PC-3 (cell line): ENCODE measurements at regions not wholly inside any gene's neighbourhood (a gene's known extent, or its start where the extent isn't known, plus 50 kb on each side); places are given as distances from the start of the nearest gene placed in this dataset.

Source experiments
- EZH2 ChIP-seq: fragments of 300-600 bp; sonication (generic); IDR thresholded peaks from one replicate; pipeline ENCODE4 v1.6.1; 2017; ENCODE audit warnings: antibody characterized with exemption, mild to moderate bottlenecking, low read length; ENCODE audit not compliant: unreplicated experiment
- EZH2phosphoT487 ChIP-seq: fragments of 300-600 bp; sonication (generic); IDR thresholded peaks from 2 replicates; pipeline ENCODE4 v1.6.1; 2018; ENCODE audit warnings: mild to moderate bottlenecking, antibody characterized with exemption, low read length, borderline replicate concordance
- TF ChIP-seq, protein P1 (sequence below): fragments of 300-600 bp; sonication (generic); conservative IDR thresholded peaks from 2 replicates; pipeline ENCODE4 v1.5.1; 2017; ENCODE audit warnings: antibody characterized with exemption, low read depth, mild to moderate bottlenecking, low read length

DNA sequence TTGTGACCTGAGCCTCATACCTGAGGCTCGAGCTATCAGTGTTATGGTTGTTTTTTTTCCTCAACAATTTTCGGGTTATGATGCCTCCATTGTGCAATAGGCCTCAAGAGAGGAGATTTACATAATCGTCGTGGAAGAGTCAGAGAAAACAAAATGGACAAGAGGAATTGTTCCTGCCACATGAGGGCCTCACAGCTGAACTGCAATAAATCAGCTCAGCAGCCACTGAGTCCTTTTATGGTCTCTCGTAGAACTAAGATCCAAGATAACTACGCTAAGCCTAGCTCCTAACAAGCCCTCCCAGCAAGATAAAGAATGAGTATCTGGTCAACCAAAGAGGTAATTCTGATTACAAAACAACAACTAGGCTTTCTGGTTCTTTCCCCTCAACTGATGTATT is 336.8 kb downstream of the WDR11 start:
- TF ChIP-seq, protein P1, sequence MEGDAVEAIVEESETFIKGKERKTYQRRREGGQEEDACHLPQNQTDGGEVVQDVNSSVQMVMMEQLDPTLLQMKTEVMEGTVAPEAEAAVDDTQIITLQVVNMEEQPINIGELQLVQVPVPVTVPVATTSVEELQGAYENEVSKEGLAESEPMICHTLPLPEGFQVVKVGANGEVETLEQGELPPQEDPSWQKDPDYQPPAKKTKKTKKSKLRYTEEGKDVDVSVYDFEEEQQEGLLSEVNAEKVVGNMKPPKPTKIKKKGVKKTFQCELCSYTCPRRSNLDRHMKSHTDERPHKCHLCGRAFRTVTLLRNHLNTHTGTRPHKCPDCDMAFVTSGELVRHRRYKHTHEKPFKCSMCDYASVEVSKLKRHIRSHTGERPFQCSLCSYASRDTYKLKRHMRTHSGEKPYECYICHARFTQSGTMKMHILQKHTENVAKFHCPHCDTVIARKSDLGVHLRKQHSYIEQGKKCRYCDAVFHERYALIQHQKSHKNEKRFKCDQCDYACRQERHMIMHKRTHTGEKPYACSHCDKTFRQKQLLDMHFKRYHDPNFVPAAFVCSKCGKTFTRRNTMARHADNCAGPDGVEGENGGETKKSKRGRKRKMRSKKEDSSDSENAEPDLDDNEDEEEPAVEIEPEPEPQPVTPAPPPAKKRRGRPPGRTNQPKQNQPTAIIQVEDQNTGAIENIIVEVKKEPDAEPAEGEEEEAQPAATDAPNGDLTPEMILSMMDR, result no peak
- TF ChIP-seq EZH2, result no peak
- no peak for TF ChIP-seq EZH2phosphoT487
